ENCODE measurements at regions not wholly inside any gene's neighbourhood (a gene's known extent, or its start where the extent isn't known, plus 50 kb on each side); places are given as distances from the start of the nearest gene placed in this dataset.
A peak's percentile ranks its signal among the peaks of the same experiment; 100 is the strongest.

- DNase-seq (ENCODE audit: low read depth) = no peak
- no peak overlapping the region for H3K4me3 ChIP-seq (ENCODE audit: low read depth, low read length)
- no peak for TF ChIP-seq CTCF (IDR thresholded peaks at IDR 0.05; ENCODE audit: control insufficient read depth, extremely low read depth, insufficient read depth)
Measured at GRCh38 chr6:51511081-51511480, 576.3 kb downstream of the PKHD1 start.

GRCh38 chr6:51513891-51514747 is 573.3 kb downstream of the PKHD1 start:
- H3K4me3 ChIP-seq (ENCODE audit: low read depth, low read length) = no peak overlapping the region
- DNase-seq (ENCODE audit: low read depth) = no peak
- no peak for TF ChIP-seq CTCF (IDR thresholded peaks at IDR 0.05; ENCODE audit: control insufficient read depth, extremely low read depth, insufficient read depth)

- no peak overlapping the region for H3K4me3 ChIP-seq (ENCODE audit: low read depth, low read length)
Measured at GRCh38 chr6:51514748-51515402, 572.5 kb downstream of the PKHD1 start.

GRCh38 chr6:51526049-51526448 is 561.4 kb downstream of the PKHD1 start:
- TF ChIP-seq CTCF (IDR thresholded peaks at IDR 0.05; ENCODE audit: control insufficient read depth, extremely low read depth, insufficient read depth) = no peak
- no peak for DNase-seq (ENCODE audit: low read depth)
- no peak overlapping the region for H3K4me3 ChIP-seq (ENCODE audit: low read depth, low read length)

More at GRCh38 chr6:51514748-51515402, 572.5 kb downstream of the PKHD1 start:
- peak; percentile 57 for TF ChIP-seq CTCF (IDR thresholded peaks at IDR 0.05; ENCODE audit: control insufficient read depth, extremely low read depth, insufficient read depth)
- peak; percentile 19 for DNase-seq (ENCODE audit: low read depth)

GRCh38 chr6:51526922-51527321 is 560.5 kb downstream of the PKHD1 start:
- H3K4me3 ChIP-seq (ENCODE audit: low read depth, low read length) = no peak overlapping the region
- no peak for DNase-seq (ENCODE audit: low read depth)
- no peak for TF ChIP-seq CTCF (IDR thresholded peaks at IDR 0.05; ENCODE audit: control insufficient read depth, extremely low read depth, insufficient read depth)

GRCh38 chr6:51528556-51528955 is 558.9 kb downstream of the PKHD1 start:
- no peak for DNase-seq (ENCODE audit: low read depth)
- H3K4me3 ChIP-seq (ENCODE audit: low read depth, low read length) = no peak overlapping the region
- TF ChIP-seq CTCF (IDR thresholded peaks at IDR 0.05; ENCODE audit: control insufficient read depth, extremely low read depth, insufficient read depth) = no peak
